ENCODE measurements at regions not wholly inside any gene's neighbourhood (a gene's known extent, or its start where the extent isn't known, plus 50 kb on each side); places are given as distances from the start of the nearest gene placed in this dataset.
"Not testable (repeated sequence)": the region's sequence is repeated elsewhere in the genome, so short reads cannot be mapped to it uniquely, and the experiment has no call there.

DNA sequence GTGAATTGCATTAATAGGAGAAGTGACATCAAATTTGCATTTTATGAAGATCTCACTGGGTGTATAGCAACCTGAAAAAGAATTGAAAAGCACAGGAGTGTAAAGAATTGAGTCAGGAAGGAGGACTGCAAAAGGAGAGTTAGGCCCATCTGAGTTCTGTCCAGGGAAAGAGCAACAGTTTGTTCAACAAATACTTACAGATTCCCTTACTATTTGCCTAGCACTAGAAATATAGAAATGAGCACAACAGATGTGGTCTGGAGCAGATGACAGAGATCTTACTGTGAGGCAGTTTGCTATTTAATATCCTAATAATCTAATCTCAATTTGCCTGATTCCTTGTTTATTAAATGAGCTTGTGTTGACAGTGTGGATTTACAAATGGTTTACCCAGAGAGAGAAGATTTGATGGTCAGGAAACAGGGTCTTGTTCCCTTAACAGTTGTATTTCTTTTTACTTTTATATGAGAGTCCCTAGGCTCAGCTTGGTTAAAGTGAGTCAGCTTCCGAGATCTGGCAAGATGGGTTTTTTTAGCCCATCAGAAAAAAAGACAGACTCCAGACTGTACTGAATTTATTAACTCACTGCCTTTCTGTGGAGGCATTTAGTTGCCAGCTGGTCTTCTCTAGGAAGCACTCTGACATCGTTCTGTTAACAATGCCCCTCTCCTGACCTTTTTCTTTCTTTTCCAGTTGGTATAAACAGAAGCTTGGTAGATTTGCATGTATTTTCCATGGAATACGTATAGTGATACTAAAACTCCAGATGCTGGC is 229.7 kb downstream of the TTC6 start:
- no peaks in the 10 kb centered on the region for H3K36me3 ChIP-seq (ENCODE audit: control insufficient read depth in 1 of 2, insufficient read depth in 2 of 2, low read length in 2 of 2)
- H3K4me1 ChIP-seq (ENCODE audit: control insufficient read depth in 1 of 2, insufficient read depth in 2 of 2, low read length in 2 of 2): no peaks in the 10 kb centered on the region
- H3K27me3 ChIP-seq (ENCODE audit: low read depth, low read length): no peaks in the 10 kb centered on the region
- peaks cover 0 to 3% of the 10 kb centered on the region in 2 donors for H3K9me3 ChIP-seq (ENCODE audit: control insufficient read depth in 1 of 2, low read length in 2 of 2)
- H3K4me3 ChIP-seq (ENCODE audit: low read depth in 1 of 2, low read length in 2 of 2): no peak overlapping the region
- no peak overlapping the region for H3K27ac ChIP-seq (ENCODE audit: low read length)

DNA sequence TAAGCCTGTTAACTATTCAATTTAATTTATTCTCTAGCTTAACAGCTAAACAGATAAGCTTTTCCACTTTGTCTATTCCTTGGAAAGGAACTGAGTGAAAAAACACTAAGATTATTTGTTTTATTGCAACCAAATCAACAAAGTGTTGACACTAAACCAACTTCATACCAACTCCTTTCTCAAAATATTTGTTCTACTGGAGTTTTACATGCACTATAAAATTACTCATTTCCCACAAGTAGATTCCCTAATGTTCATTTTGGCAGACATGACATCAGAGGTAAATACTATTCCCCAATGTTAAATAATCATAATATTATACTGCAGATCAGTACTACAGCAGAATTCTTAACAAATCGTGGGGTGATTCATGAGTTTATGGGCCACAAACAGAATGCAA is 231.4 kb downstream of the TTC6 start:
- no peaks in the 10 kb centered on the region for H3K27me3 ChIP-seq (ENCODE audit: low read depth, low read length)
- H3K9me3 ChIP-seq (ENCODE audit: control insufficient read depth in 1 of 2, low read length in 2 of 2): peaks cover 0 to 11% of the 10 kb centered on the region in 2 donors
- H3K4me1 ChIP-seq (ENCODE audit: control insufficient read depth in 1 of 2, insufficient read depth in 2 of 2, low read length in 2 of 2): no peaks in the 10 kb centered on the region
- no peak overlapping the region for H3K27ac ChIP-seq (ENCODE audit: low read length)
- no peaks in the 10 kb centered on the region for H3K36me3 ChIP-seq (ENCODE audit: control insufficient read depth in 1 of 2, insufficient read depth in 2 of 2, low read length in 2 of 2)
- no peak overlapping the region for H3K4me3 ChIP-seq (ENCODE audit: low read depth in 1 of 2, low read length in 2 of 2)

DNA sequence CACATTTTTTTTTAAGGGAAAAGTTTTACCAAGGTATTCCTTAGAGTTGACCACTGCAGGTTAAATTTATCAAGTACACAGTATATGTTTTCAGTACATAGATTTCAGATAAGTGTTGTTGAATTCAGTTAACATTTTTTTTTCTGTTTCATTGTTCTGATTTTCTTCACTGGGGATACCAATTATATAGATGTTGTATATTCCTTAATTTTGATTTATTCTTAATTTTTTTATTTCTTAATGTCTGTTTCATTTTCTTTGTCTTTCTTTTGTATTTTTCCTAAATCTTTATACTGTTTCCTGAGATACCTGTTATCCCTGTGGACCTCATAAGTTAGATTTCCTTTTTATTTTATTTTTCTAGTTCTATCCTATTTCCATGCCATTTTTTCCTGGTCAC is 234.8 kb downstream of the TTC6 start:
- H3K36me3 ChIP-seq (ENCODE audit: control insufficient read depth in 1 of 2, insufficient read depth in 2 of 2, low read length in 2 of 2): no peaks in the 10 kb centered on the region
- H3K27ac ChIP-seq (ENCODE audit: low read length): no peak overlapping the region
- no peaks in the 10 kb centered on the region for H3K4me1 ChIP-seq (ENCODE audit: control insufficient read depth in 1 of 2, insufficient read depth in 2 of 2, low read length in 2 of 2)
- H3K27me3 ChIP-seq (ENCODE audit: low read depth, low read length): no peaks in the 10 kb centered on the region
- H3K4me3 ChIP-seq (ENCODE audit: low read depth in 1 of 2, low read length in 2 of 2): no peak overlapping the region
- H3K9me3 ChIP-seq (ENCODE audit: control insufficient read depth in 1 of 2, low read length in 2 of 2): peaks cover 0 to 30% of the 10 kb centered on the region in 2 donors

DNA sequence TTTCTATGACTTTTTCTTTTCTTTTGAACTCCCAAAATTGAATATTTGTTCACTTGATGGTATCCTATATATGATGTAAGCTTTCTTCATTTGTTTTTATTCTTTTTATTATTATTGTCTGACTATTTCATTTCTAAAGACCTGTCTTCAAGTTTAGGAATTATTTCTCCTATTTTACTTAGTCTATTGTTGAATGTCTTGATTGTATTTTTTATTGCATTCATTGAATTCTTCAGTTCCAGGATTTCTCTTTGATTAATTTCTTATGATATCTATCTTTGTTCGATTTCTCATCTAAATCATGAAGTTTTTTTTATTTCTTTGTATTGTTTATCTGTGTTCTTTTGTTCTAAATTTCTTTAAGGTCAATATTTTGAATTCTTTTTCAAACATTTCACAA is 238.8 kb downstream of the TTC6 start:
- Histone ChIP-seq H3K36me3 (ENCODE audit: control insufficient read depth in 1 of 2, insufficient read depth in 2 of 2, low read length in 2 of 2) (no peaks in the 10 kb centered on the region), H3K9me3 (ENCODE audit: control insufficient read depth in 1 of 2, low read length in 2 of 2) (peaks cover 0 to 30% of the 10 kb centered on the region in 2 donors), H3K4me1 (ENCODE audit: control insufficient read depth in 1 of 2, insufficient read depth in 2 of 2, low read length in 2 of 2) (no peaks in the 10 kb centered on the region), H3K27me3 (ENCODE audit: low read depth, low read length) (no peaks in the 10 kb centered on the region), H3K4me3 (ENCODE audit: low read depth in 1 of 2, low read length in 2 of 2) (no peak overlapping the region), H3K27ac (ENCODE audit: low read length) (no peak overlapping the region)

DNA sequence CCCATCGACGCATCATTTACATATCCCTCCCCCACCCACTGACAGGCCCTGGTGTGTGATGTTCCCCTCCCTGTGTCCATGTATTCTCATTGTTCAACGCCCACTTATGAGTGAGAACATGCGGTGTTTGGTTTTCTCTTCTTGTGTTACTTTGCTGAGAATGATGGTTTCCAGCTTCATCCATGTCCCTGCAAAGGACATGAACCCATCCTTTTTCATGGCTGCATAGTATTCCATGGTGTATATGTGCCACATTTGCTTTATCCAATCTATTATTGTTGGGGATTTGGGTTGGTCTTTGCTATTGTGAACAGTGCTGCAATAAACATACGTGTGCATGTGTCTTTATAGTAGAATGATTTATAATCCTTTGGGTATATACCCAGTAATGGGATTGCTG is 243.3 kb downstream of the TTC6 start:
- H3K36me3 ChIP-seq (ENCODE audit: control insufficient read depth in 1 of 2, insufficient read depth in 2 of 2, low read length in 2 of 2); H3K4me3 ChIP-seq (ENCODE audit: low read depth in 1 of 2, low read length in 2 of 2); H3K27me3 ChIP-seq (ENCODE audit: low read depth, low read length); H3K27ac ChIP-seq (ENCODE audit: low read length); H3K4me1 ChIP-seq (ENCODE audit: control insufficient read depth in 1 of 2, insufficient read depth in 2 of 2, low read length in 2 of 2): not testable (repeated sequence)
- H3K9me3 ChIP-seq (ENCODE audit: control insufficient read depth in 1 of 2, low read length in 2 of 2): peaks cover 0 to 11% of the 10 kb centered on the region in 2 donors

DNA sequence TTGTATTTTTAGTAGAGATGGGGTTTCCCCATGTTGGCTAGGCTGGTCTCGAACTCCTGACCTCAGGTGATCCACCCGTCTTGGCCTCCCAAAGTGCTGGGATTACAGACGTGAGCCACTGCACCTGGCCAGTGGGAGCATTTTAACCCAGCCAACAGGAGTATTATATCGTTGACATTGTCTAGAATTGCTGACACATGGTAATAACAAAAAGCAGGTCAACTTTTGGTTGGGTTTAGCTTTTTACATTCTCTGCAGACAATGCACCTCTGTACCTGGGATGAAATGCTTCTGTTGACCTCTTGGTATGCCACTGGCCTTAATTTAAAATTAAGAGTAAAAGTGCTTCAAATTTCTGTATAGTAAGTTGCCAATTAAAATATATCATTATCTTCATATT is 245.6 kb downstream of the TTC6 start:
- H3K9me3 ChIP-seq (ENCODE audit: control insufficient read depth in 1 of 2, low read length in 2 of 2); H3K27ac ChIP-seq (ENCODE audit: low read length); H3K27me3 ChIP-seq (ENCODE audit: low read depth, low read length); H3K4me1 ChIP-seq (ENCODE audit: control insufficient read depth in 1 of 2, insufficient read depth in 2 of 2, low read length in 2 of 2); H3K4me3 ChIP-seq (ENCODE audit: low read depth in 1 of 2, low read length in 2 of 2); H3K36me3 ChIP-seq (ENCODE audit: control insufficient read depth in 1 of 2, insufficient read depth in 2 of 2, low read length in 2 of 2): not testable (repeated sequence)

DNA sequence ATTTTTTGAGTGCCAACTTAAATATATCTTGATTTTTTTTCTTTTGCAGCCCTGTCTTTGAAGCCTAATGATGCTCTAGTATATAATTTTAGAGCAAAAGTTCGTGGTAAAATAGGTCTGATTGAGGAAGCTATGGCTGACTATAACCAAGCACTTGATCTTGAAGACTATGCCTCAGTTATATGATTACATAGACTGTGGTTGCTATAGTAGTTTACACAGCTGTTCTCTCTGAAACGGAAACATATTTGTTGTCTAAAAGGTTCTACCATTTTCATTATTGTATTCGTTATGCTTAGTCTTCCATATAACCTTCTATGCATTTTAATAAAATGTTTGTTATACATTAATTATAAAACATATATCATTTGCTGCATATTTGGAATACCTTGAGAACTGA is 246.7 kb downstream of the TTC6 start:
- Histone ChIP-seq H3K4me3 (ENCODE audit: low read depth in 1 of 2, low read length in 2 of 2) (no peak overlapping the region), H3K36me3 (ENCODE audit: control insufficient read depth in 1 of 2, insufficient read depth in 2 of 2, low read length in 2 of 2) (no peaks in the 10 kb centered on the region)

DNA sequence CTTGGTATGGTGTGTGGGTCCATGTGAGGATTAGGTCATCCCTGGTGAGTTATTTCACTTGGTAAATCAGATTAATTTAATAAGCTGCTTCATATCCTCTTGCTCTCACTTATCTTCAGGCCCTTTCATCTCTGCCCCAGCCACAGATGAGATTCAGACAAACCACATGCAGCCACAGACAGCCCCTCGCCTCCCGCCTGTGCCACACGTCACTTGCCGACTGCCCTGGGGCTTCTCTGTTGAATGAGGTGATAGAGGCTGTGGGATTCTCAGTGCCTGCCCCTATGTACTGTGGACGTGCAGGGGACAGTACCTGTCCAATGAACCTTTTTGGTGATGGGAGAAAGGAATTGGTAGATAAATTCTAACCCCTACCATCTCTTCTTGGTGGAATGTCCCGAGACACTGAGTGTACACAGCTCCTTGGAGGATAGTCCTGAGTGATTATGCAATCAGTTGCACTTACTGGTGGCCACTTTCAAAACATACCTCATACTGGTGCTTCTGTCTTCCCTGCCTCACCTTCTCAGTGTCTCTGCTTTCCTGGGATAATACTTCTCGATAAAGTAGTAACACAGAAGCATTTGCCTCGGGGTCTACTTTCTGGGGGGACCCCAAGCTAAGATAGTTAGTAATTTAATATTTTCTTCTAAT is 248.7 kb downstream of the TTC6 start:
- Histone ChIP-seq H3K9me3 (ENCODE audit: control insufficient read depth in 1 of 2, low read length in 2 of 2) (no peaks in the 10 kb centered on the region), H3K4me3 (ENCODE audit: low read depth in 1 of 2, low read length in 2 of 2) (no peak overlapping the region), H3K27me3 (ENCODE audit: low read depth, low read length) (no peaks in the 10 kb centered on the region), H3K27ac (ENCODE audit: low read length) (no peak overlapping the region), H3K4me1 (ENCODE audit: control insufficient read depth in 1 of 2, insufficient read depth in 2 of 2, low read length in 2 of 2) (no peaks in the 10 kb centered on the region), H3K36me3 (ENCODE audit: control insufficient read depth in 1 of 2, insufficient read depth in 2 of 2, low read length in 2 of 2) (no peaks in the 10 kb centered on the region)

More for the DNA sequence above, 246.7 kb downstream of the TTC6 start:
- no peak overlapping the region for H3K27ac ChIP-seq (ENCODE audit: low read length)
- no peaks in the 10 kb centered on the region for H3K27me3 ChIP-seq (ENCODE audit: low read depth, low read length)
- no peaks in the 10 kb centered on the region for H3K4me1 ChIP-seq (ENCODE audit: control insufficient read depth in 1 of 2, insufficient read depth in 2 of 2, low read length in 2 of 2)
- no peaks in the 10 kb centered on the region for H3K9me3 ChIP-seq (ENCODE audit: control insufficient read depth in 1 of 2, low read length in 2 of 2)

DNA sequence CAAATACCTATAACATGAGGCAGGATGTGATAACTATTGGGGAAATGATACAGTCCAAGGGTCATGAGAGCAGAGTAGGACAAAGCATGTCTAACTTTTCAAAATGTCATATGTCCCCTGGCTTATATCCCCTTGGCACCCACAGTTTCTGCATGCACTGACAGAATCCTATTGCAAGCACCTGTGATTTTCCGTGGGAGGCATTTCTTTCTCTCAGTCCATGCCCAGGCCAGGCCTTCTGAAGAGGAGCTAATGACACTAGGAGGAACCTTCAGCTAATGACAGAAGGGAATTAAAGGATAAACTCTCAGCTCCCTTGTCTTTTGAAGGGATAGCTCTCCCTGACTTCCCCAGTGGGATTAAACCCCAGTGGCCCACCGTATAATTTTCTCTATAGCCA is 249.2 kb downstream of the TTC6 start:
- no peaks in the 10 kb centered on the region for H3K9me3 ChIP-seq (ENCODE audit: control insufficient read depth in 1 of 2, low read length in 2 of 2)

DNA sequence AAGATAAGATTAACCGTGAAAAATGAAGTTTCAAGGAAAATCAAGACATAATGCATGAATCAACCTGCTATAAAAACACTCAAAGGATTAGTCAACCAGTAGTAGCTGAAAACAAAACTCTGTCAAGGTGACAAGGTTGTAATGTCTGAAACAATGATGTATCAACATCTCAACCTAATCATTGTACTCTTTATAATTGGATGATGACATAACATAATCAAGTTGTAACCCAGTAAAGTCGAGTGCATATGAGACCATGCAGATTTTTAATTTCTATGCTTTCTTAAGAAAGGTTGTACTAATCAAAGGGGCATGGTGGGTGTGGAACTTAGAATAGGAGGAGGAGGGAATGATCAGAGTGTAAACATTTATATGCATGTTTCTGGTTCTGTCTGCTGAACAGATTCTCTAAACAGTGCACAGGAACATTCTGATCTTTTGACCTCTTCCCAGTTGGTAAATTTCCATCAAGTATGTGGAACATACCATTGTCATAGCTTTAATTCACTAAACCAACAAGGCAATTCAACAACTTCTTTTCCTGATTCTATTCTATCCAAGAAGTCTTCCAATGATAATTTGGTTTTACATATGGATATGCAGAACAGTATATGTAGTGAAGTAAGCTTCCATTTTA is 253.7 kb downstream of the TTC6 start:
- no peaks in the 10 kb centered on the region for H3K36me3 ChIP-seq (ENCODE audit: control insufficient read depth in 1 of 2, insufficient read depth in 2 of 2, low read length in 2 of 2)
- H3K27ac ChIP-seq (ENCODE audit: low read length): no peak overlapping the region
- H3K9me3 ChIP-seq (ENCODE audit: control insufficient read depth in 1 of 2, low read length in 2 of 2): no peaks in the 10 kb centered on the region
- no peak overlapping the region for H3K4me3 ChIP-seq (ENCODE audit: low read depth in 1 of 2, low read length in 2 of 2)
- H3K4me1 ChIP-seq (ENCODE audit: control insufficient read depth in 1 of 2, insufficient read depth in 2 of 2, low read length in 2 of 2): no peaks in the 10 kb centered on the region
- H3K27me3 ChIP-seq (ENCODE audit: low read depth, low read length): no peaks in the 10 kb centered on the region

More for the DNA sequence above, 249.2 kb downstream of the TTC6 start:
- no peaks in the 10 kb centered on the region for H3K36me3 ChIP-seq (ENCODE audit: control insufficient read depth in 1 of 2, insufficient read depth in 2 of 2, low read length in 2 of 2)
- H3K27me3 ChIP-seq (ENCODE audit: low read depth, low read length): no peaks in the 10 kb centered on the region
- no peak overlapping the region for H3K27ac ChIP-seq (ENCODE audit: low read length)
- no peak overlapping the region for H3K4me3 ChIP-seq (ENCODE audit: low read depth in 1 of 2, low read length in 2 of 2)
- no peaks in the 10 kb centered on the region for H3K4me1 ChIP-seq (ENCODE audit: control insufficient read depth in 1 of 2, insufficient read depth in 2 of 2, low read length in 2 of 2)

DNA sequence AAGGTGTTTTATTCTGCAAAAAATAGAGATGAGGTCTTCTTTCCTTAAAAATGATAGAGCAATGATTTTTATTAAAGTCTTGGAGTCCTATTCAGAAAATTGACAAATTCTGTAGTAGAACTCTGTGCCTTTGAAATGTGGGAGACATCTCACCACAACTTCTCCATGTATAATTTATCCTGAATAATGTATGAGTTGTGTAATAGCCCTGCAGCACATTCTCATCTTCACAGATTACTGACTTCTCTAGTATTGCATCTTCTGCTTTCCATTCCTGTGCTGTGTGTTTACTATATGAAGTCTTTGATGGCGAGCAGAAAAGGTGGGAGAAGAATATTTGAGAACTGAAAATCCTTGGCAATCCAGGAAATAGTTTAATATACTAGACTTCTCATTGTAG is 255.6 kb downstream of the TTC6 start:
- H3K27me3 ChIP-seq (ENCODE audit: low read depth, low read length): no peaks in the 10 kb centered on the region
- H3K27ac ChIP-seq (ENCODE audit: low read length): no peak overlapping the region
- H3K4me3 ChIP-seq (ENCODE audit: low read depth in 1 of 2, low read length in 2 of 2): no peak overlapping the region
- no peaks in the 10 kb centered on the region for H3K4me1 ChIP-seq (ENCODE audit: control insufficient read depth in 1 of 2, insufficient read depth in 2 of 2, low read length in 2 of 2)
- no peaks in the 10 kb centered on the region for H3K36me3 ChIP-seq (ENCODE audit: control insufficient read depth in 1 of 2, insufficient read depth in 2 of 2, low read length in 2 of 2)
- H3K9me3 ChIP-seq (ENCODE audit: control insufficient read depth in 1 of 2, low read length in 2 of 2): no peaks in the 10 kb centered on the region

Measured in muscle layer of duodenum (tissue), 2 donors.